ENCODE measurements at regions not wholly inside any gene's neighbourhood (a gene's known extent, or its start where the extent isn't known, plus 50 kb on each side); places are given as distances from the start of the nearest gene placed in this dataset.

- DNase-seq (ENCODE audit: low read depth): no peak
Measured at GRCh38 chr17:52517176-52517575, 358.7 kb upstream of the CA10 start.

GRCh38 chr17:52515927-52516326 is 357.4 kb upstream of the CA10 start:
- H3K4me3 ChIP-seq (ENCODE audit: low read length): no peak overlapping the region
- DNase-seq (ENCODE audit: low read depth): no peak
- TF ChIP-seq, protein P1, sequence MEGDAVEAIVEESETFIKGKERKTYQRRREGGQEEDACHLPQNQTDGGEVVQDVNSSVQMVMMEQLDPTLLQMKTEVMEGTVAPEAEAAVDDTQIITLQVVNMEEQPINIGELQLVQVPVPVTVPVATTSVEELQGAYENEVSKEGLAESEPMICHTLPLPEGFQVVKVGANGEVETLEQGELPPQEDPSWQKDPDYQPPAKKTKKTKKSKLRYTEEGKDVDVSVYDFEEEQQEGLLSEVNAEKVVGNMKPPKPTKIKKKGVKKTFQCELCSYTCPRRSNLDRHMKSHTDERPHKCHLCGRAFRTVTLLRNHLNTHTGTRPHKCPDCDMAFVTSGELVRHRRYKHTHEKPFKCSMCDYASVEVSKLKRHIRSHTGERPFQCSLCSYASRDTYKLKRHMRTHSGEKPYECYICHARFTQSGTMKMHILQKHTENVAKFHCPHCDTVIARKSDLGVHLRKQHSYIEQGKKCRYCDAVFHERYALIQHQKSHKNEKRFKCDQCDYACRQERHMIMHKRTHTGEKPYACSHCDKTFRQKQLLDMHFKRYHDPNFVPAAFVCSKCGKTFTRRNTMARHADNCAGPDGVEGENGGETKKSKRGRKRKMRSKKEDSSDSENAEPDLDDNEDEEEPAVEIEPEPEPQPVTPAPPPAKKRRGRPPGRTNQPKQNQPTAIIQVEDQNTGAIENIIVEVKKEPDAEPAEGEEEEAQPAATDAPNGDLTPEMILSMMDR (conservative IDR thresholded peaks at IDR 0.05; ENCODE audit: low read length): no peak

More at GRCh38 chr17:52517176-52517575, 358.7 kb upstream of the CA10 start:
- no peak overlapping the region for H3K4me3 ChIP-seq (ENCODE audit: low read length)
- TF ChIP-seq, protein P1 (conservative IDR thresholded peaks at IDR 0.05; ENCODE audit: low read length): no peak

DNA sequence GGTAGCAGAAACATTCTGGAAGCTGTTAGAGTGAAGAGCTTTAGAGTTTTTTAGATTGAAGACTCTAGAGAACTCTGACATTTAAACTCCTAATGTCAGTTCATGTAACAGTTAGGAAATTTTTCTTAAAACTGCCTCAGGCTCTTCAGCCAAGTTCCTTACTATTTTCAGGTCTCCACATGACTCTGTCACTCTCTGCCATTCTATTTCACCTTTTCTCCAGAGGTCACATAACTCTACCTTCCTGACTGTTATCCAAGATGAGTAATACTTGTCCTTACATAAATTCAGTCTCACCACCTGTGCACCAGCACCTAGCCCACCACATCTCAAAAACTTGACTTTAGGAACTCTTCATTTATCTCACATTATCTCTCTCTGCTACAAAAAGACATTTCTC is 347.1 kb upstream of the CA10 start:
- DNase-seq (ENCODE audit: low read depth): no peak
- TF ChIP-seq, protein P1 (conservative IDR thresholded peaks at IDR 0.05; ENCODE audit: low read length): no peak
- H3K4me3 ChIP-seq (ENCODE audit: low read length): no peak overlapping the region

- TF ChIP-seq, protein P1 (conservative IDR thresholded peaks at IDR 0.05; ENCODE audit: low read length): no peak
- DNase-seq (ENCODE audit: low read depth): no peak
- no peak overlapping the region for H3K4me3 ChIP-seq (ENCODE audit: low read length)
Measured at GRCh38 chr17:52504081-52504480, 345.6 kb upstream of the CA10 start.

DNA sequence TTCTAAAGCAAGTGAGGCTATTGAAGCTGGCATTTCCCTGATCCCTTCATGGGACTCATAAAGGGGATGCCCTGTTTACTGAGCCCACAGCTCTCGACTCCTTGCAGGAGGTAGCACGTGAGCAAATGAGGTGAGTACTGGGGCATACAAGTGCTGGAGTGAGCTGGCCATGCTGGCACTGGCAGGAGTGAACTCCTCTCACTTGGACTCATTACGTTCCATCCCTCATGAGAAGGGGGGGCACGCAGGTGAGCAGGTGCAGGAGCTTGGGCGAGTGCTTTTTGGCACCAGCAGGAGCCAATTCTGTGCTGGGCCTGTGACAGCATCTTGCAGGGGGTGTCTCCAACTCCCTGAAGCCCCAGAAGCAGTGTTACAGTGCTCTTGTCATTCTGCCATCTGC is 337.1 kb upstream of the CA10 start:
- TF ChIP-seq, protein P1 (conservative IDR thresholded peaks at IDR 0.05; ENCODE audit: low read length): no peak
- H3K4me3 ChIP-seq (ENCODE audit: low read length): no peak overlapping the region
- DNase-seq (ENCODE audit: low read depth): no peak

DNA sequence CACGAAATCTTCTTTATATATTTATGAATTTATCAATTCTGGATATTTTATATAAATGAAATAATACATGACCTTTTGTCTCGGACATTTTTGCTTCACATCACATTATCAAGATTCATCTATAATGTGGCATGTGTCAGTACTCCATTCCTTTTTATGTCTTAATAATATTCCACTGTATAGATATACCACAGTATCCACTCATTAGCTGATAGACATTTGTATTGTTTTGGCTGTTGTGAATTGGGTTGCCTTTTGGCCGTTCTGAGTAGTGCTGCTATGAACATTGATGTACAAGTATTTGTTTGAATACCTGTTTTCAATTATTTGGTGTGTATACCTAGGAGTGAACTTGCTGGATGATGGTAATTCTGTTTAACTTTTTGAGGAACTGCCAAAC is 323.8 kb upstream of the CA10 start:
- no peak for DNase-seq (ENCODE audit: low read depth)
- TF ChIP-seq, protein P1 (conservative IDR thresholded peaks at IDR 0.05; ENCODE audit: low read length): no peak
- H3K4me3 ChIP-seq (ENCODE audit: low read length): no peak overlapping the region

GRCh38 chr17:52477824-52478699 is 319.5 kb upstream of the CA10 start:
- DNase-seq (ENCODE audit: low read depth): no peak
- TF ChIP-seq, protein P1 (conservative IDR thresholded peaks at IDR 0.05; ENCODE audit: low read length): no peak
- no peak overlapping the region for H3K4me3 ChIP-seq (ENCODE audit: low read length)

All from AG10803 (cell line).